ENCODE measurements at regions not wholly inside any gene's neighbourhood (a gene's known extent, or its start where the extent isn't known, plus 50 kb on each side); places are given as distances from the start of the nearest gene placed in this dataset.
"Not testable (repeated sequence)": the region's sequence is repeated elsewhere in the genome, so short reads cannot be mapped to it uniquely, and the experiment has no call there.

DNA sequence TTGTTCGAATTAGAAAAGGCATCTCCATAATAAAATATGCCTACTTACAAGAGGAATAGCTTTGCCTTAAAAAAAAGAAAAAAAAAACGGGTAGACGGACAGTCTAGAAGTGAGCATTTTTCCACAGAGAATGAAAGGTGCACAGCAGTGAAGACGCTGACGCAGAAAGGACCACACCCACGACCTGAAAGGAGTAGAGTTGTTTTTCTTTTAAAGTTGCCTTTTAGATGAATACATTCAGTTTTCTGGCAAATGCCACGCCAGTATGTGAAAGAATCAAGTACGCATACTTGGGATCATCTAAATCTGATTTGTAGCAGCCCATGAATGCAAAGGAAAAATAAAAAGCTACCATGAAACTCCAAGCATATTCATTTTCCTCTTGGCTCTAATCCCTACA, 809.2 kb upstream of the SOX11 start:
- DNase-seq, result no peak

DNA sequence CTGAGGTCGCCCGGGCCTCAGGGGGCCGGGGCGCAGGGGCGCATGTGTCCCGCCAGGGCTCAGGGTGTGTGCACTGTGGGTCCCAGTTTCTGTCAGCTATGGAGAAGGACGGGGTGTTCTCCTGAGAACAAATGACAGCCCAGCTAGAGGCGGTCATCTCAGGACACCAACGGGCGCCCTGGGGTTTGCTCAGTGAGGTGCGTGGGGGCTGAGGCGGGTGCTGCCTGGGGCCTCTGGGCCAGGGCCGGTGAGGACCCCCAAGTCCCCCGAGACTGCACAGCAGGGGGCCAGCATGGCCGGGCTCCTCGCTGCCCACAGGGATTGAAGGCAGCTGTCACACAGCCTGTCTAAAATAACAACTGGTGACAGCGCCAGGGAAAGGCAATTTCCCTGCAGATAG, 808.8 kb upstream of the SOX11 start:
- no peak for DNase-seq

DNA sequence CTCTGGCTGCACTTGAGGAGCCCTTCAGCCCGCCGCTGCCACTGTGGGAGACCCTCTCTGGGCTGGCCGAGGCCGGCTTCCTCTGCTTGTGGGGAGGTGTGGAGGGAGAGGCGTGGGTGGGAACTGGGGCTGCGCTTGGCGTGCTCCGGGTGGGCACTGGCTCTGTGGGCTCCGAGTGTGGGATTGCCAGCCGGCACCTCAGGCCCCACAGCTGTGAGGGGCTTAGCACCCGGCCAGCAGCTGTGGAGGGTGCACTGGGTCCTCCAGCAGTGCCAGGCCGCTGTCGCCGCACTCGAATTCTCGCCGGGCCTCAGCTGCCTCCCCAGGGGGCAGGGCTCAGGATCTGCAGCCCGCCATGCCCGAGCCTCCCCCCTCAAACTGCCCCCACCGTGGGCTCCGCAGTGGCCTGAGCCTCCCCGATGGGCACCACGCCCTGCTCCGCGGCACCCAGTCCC, 808.0 kb upstream of the SOX11 start:
- no peak for DNase-seq

- DNase-seq, result no peak
Observed at GRCh38 chr2:4891394-4891793, 800.8 kb upstream of the SOX11 start.

DNA sequence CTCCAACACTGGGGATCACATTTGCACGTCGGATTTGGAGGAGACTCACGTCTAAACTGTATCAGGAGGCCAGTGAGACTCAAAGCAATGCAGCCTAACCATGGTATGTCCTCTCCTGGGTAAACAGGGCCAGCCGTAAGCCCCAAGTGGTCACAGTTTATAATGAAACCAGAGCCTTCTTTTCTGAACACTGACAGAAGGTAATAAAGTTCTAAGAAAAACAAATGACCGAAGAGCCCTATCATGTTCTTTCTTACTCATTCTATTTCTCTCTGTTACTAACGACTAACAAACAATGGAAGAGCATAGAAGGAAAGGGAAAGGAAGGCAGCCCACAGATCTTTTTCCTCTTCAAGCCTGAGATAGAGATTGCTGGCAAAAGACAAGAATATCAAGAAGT, 796.8 kb upstream of the SOX11 start:
- DNase-seq, result no peak

DNA sequence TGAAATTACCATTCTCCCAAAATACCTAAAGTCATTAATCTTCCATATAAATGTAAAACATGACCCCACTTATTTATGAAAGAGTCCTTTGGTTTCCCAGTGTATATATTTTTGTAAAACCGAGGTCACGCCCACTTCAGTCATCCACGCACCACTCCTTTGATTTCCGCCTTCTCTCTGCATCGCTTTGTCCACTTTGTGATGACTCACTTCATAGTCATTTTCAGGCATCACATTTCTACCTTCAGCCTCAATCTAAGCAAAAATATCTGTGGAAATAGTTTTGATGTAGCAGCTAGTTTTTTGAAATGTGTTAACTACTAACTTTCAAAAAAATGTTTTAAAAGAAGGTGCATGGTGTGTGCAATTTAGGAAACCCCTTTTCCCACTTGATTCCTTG, 793.5 kb upstream of the SOX11 start:
- DNase-seq, result no peak

GRCh38 chr2:4900242-4900641, 791.9 kb upstream of the SOX11 start:
- DNase-seq, result no peak

DNA sequence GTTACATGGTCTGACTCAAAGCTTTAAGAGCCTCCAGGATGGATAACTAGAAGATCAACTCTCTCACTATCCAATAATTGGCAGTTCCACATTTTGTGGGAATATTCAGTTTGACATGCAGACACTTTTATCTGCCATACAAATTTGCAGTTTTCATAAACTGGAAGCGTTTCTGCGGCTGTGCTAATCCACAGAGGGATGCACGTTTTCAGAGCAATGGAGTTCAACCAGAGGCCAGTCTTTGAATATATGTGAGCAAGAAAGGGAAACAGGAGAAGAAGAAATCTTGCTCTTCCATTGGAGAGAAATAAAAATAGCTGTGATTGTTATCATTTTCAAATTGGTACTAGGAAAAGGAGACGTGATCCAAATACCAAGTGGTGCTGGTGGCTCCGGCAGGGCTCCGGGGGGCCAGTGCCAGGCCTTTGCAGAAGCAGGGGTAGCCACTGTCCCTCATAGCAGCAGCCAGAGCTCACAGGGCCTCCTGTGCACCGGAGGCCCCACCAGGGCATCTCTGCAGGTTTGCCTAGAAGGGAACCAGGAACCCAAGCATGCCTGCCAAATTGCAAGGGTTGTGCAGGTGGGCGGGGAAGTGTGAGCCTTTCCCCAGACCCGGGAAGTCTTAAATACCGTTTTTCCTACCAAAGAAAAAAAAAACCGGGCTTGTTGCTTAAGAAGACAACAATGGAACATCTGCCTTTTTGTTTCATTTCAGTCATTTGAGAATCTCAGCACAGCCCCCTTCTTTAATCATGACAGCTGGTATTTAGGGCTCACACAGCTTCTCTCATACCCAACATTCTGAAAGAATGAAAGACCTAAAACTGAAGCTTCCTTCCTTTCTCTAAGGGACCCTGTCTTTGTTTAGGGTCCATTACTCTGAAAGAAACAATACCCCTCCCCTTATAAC, 791.1 kb upstream of the SOX11 start:
- no peak for DNase-seq

GRCh38 chr2:4903656-4904348, 788.4 kb upstream of the SOX11 start:
- no peak for DNase-seq

DNA sequence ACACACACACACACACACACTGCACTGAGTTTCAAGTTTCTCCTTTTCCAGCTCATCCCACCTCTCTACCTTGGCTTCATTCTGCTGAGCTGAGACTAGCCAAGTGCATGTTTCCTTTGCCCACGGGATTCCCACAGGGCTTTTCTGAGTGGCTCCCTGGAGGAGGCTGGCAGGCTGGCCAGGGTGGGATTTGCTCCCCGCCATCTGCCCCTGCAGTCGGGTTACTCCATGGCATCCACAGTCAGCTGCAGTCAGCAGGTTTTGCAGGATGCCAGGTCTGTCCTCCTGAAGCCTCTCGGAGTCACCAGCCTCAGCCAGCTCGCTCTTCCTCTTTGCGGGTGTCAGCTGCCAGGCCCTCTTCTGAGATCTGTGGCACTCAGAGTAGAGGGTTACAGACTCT, 783.7 kb upstream of the SOX11 start:
- no peak for DNase-seq

DNA sequence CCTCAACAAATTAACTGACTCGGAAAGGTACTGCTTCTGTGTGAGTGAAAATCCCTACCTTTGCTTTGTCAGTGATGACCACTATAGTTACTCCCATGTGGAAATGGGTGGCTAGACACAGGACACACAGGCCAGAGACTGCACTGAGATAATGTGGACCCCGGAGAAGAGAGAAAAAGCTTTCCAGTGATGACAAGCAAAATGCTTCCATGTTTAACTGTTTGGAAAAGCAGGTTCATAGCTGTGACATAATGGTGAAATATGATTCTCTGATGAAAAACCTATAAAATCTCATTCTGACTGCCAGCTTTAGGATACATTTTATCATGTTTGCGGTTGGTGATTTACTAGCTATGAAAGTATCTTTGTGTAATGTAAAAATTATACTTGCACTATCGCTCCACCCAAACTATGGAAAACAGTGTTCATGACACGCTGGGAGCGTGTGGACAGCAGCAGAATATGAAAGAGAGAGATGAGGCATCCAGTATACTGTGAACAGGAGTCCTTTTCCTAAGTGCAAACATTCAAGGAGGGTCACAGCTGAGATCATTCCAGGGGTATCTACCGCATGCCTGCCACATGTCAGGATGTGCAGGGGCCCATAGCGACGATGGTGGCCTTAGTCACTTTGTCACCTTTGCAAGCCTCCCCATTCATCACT, 782.7 kb upstream of the SOX11 start:
- DNase-seq, result no peak

- DNase-seq, result no peak
Observed at GRCh38 chr2:4914036-4914435, 778.1 kb upstream of the SOX11 start.

- no peak for DNase-seq
Observed at GRCh38 chr2:4914551-4914950, 777.6 kb upstream of the SOX11 start.

DNA sequence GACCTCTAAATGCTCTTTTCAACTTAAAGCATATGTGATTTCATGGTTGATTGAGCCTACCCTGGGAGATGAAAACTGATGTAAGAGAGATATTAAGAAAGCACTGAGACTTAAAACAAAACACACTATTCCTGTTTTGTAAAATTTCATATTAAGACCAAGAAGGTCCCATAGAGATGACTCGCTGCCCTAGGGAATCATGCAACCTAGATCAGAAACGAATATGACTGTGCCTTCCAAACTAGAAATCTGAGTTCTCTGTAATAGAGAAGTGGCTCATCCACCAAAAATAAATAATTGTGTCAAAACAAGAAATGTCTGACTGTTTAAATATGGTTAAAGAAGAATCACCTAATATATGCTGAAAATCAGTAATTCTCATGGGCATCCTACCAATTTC, 776.8 kb upstream of the SOX11 start:
- no peak for DNase-seq

GRCh38 chr2:4916094-4916493, 776.1 kb upstream of the SOX11 start:
- no peak for DNase-seq

DNA sequence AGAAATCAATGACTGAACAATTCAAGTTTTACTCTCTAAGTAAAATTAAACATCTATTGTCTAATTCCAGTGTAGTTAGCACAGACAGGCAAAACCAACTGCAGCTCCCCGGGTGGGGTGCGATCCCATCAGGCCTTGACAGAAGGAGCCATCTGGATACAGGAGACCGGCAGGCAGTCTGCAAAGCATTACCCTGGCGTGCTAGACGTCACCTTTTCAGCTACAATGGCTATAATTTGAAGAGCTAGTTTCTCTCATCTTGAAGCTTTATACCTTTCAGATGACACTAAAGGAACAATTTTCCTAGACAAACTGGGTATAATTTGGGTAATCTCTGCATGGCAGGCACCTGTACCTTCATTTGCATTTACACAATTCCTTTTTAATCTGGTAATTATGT, 761.5 kb upstream of the SOX11 start:
- DNase-seq, result no peak

DNA sequence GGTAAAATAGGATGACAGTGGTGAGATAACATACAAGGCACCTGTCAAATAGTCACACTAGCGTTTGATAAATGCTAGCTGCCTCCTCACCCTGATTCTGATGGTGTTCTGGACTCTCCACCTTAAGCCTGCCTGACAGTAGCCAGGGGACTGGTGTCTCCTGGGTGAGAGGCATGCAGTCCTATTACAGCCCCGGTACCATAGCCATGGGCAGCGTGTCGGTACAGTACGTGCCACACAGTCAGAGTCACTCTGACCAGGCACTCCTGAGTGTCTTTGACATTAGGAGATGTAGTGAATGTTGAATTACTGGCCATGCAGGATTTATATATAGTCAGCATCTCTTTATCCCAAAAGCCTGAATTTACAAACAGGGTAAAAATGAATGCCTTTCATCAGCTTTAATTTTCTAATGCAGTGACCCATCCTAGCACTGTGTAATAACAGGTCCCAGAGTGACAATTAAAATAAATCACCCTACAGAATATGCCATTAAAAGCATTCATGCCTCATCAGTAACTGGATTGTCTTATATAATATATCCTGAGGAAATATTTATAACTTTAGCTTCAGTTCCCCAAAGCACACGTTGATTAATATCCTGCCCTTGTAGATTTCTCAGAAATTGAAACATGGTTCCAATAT, 760.3 kb upstream of the SOX11 start:
- DNase-seq, result no peak

- DNase-seq, result not testable (repeated sequence)
Observed at GRCh38 chr2:4935291-4935690, 756.9 kb upstream of the SOX11 start.

GRCh38 chr2:4937550-4937949, 754.6 kb upstream of the SOX11 start:
- DNase-seq, result no peak

DNA sequence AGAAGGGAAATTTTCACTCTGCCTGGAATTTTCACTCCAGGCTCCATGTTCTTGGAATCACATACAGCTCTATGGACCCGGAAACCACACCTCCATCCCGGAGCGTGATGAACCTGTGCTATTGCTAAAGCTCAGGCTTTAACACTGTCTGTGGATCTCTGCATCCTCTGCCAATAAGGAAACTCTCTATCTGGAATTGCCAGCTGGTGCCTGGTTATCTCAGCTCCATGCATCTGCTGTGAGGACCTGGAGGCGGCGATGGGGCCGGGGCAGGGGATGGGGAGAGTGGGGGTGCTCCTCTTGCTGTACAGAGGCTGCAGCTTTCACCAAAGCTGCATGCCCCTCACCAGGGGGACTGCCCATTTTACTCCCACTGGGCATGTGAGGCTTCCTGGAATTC, 754.0 kb upstream of the SOX11 start:
- no peak for DNase-seq

DNA sequence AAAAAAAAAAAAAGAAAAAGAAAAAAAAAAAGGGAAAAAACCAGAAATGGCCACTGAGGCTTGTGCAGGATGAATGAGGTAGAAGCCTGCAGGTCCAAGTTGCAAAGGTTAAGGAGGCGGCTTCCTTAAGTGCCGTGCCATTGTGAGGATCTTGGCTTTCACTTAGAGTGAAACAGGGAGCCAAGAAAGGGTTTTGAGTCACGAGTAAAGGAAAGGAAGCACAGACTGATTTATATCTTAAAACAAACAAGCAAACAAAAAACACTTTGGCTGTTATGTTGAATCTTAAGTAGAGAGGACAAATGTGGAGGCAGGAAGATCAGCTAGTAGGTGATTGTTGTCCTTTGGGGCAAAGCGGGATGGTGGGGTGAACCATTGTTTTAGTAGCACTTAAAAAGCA, 749.7 kb upstream of the SOX11 start:
- no peak for DNase-seq

DNA sequence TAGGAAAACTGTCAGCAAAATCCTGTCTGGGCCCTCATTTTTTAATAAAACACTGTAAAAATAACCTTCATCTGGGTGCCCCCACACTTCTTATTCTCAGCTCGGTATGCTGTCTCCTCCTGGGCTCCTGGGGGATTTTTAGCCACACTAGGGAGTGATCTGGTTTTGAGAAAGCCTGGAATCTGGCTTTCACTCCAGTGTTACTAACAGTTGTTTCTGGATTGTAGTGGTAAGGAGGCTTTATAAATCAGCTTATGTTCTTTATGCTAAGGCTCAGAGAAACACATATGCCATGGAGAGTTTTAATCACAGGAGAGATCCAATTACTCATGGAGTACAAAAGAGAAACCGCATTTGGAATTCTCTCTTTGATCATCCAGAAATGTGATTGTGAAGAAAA, 744.3 kb upstream of the SOX11 start:
- no peak for DNase-seq

DNA sequence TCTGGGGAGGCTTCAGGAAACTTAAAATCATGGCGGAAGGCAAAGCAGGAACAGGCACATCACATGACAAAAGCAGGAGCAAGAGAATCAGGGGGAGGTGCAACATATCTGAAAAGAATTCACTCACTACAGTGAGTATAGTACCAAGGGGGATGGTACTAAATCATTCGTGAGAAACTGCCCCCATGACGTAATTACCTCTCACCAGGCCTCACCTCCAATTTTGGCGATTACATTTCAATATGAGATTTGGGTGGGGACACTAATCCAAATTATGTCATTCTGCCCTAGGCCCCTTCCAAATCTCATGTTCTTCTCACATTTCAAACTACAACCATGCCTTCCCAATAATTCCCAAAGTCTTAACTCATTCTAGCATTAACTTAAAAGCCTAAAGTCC, 740.8 kb upstream of the SOX11 start:
- no peak for DNase-seq

All from hematopoietic multipotent progenitor cell treated with erythropoietin and hydrocortisone succinate and interleukin-3 and kit ligand, for 4 days (in vitro differentiated cells).